Upper lobe of left lung (tissue), 4 donors: ENCODE measurements at regions not wholly inside any gene's neighbourhood (a gene's known extent, or its start where the extent isn't known, plus 50 kb on each side); places are given as distances from the start of the nearest gene placed in this dataset.

Experiments
- CTCF ChIP-seq, 6 experiments: fragments of 450-650 bp in 4 of 6; fragments of 200-600 bp in 2 of 6; sonication (generic) in 2 of 6; IDR thresholded peaks; one replicate each; pipeline ENCODE4 v1.5.1; 2016 to 2019; ENCODE audit warnings: antibody characterized with exemption in 6 of 6
- EP300 ChIP-seq, 4 donors: sonication (generic); formaldehyde crosslinking; IDR thresholded peaks; one replicate each; pipeline ENCODE4 v1.5.1; 2017; ENCODE audit warnings: antibody characterized with exemption in 4 of 4, control low read depth in 2 of 4
- POLR2A ChIP-seq, 4 donors: fragments of 450-650 bp; IDR thresholded peaks; one replicate each; pipeline ENCODE4 v1.5.1; 2016 to 2017; ENCODE audit warnings: antibody characterized with exemption in 4 of 4, mild to moderate bottlenecking in 2 of 4
- POLR2AphosphoS5 ChIP-seq, 2 donors: sonication (generic); formaldehyde crosslinking; IDR thresholded peaks; one replicate each; pipeline ENCODE4 v1.5.1; 2017; ENCODE audit warnings: antibody characterized with exemption in 2 of 2

- TF ChIP-seq CTCF (IDR thresholded peaks at IDR 0.05), result no peak
- TF ChIP-seq EP300 (IDR thresholded peaks at IDR 0.05), result no peak
- TF ChIP-seq POLR2A (IDR thresholded peaks at IDR 0.05), result no peak
- no peak for TF ChIP-seq POLR2AphosphoS5 (IDR thresholded peaks at IDR 0.05)
Observed at GRCh38 chr22:48530666-48531065, 1297.0 kb downstream of the BRD1 start.
